Keratinocyte (primary cell): ENCODE measurements at regions not wholly inside any gene's neighbourhood (a gene's known extent, or its start where the extent isn't known, plus 50 kb on each side); places are given as distances from the start of the nearest gene placed in this dataset.

Experiments used
- EZH2 ChIP-seq: IDR thresholded peaks from one replicate; pipeline ENCODE4 v1.6.1; 2012; ENCODE audit warnings: inconsistent platforms, mild to moderate bottlenecking, low read length, moderate library complexity
- TF ChIP-seq, protein P1 (sequence below), 3 experiments: IDR thresholded peaks in 1 of 3; conservative IDR thresholded peaks in 1 of 3; optimal IDR thresholded peaks in 1 of 3; 2 replicates in 2 of 3; 3 replicates in 1 of 3; pipeline versions ENCODE3 to v1.5.1; 2011; ENCODE audit warnings: low read length in 3 of 3, mild to moderate bottlenecking in 3 of 3, moderate library complexity in 2 of 3, control low read depth in 1 of 3, inconsistent platforms in 1 of 3; ENCODE audit not compliant: insufficient read depth in 2 of 3; ENCODE audit errors: extremely low read depth in 1 of 3

GRCh38 chr11:19404787-19405186, 164.0 kb upstream of the E2F8 start:
- TF ChIP-seq, protein P1, sequence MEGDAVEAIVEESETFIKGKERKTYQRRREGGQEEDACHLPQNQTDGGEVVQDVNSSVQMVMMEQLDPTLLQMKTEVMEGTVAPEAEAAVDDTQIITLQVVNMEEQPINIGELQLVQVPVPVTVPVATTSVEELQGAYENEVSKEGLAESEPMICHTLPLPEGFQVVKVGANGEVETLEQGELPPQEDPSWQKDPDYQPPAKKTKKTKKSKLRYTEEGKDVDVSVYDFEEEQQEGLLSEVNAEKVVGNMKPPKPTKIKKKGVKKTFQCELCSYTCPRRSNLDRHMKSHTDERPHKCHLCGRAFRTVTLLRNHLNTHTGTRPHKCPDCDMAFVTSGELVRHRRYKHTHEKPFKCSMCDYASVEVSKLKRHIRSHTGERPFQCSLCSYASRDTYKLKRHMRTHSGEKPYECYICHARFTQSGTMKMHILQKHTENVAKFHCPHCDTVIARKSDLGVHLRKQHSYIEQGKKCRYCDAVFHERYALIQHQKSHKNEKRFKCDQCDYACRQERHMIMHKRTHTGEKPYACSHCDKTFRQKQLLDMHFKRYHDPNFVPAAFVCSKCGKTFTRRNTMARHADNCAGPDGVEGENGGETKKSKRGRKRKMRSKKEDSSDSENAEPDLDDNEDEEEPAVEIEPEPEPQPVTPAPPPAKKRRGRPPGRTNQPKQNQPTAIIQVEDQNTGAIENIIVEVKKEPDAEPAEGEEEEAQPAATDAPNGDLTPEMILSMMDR (optimal IDR thresholded peaks at IDR 0.05 in 1 of 3, IDR thresholded peaks at IDR 0.05 in 1 of 3, conservative IDR thresholded peaks at IDR 0.05 in 1 of 3; ENCODE audit: extremely low read depth in 1 of 3, insufficient read depth in 2 of 3, low read length in 3 of 3): no peak
- no peak for TF ChIP-seq EZH2
